Parathyroid adenoma (tissue), 2 donors: ENCODE measurements at regions not wholly inside any gene's neighbourhood (a gene's known extent, or its start where the extent isn't known, plus 50 kb on each side); places are given as distances from the start of the nearest gene placed in this dataset.

Experiments
- H2AFZ ChIP-seq: fragments of 300-600 bp; sonication (generic); one replicate; pipeline ENCODE4 v1.7.0; 2017; ENCODE audit warnings: antibody characterized with exemption, mild to moderate bottlenecking
- H3K27ac ChIP-seq: fragments of 300-600 bp; sonication (generic); one replicate; pipeline ENCODE4 v1.7.0; 2017
- H3K27me3 ChIP-seq: fragments of 300-600 bp; sonication (generic); one replicate; pipeline ENCODE4 v1.7.0; 2017; ENCODE audit warnings: low read length; ENCODE audit not compliant: control insufficient read depth, insufficient read depth
- H3K36me3 ChIP-seq: fragments of 300-600 bp; sonication (generic); one replicate; pipeline ENCODE4 v1.7.0; 2017; ENCODE audit warnings: low read length; ENCODE audit not compliant: control insufficient read depth, insufficient read depth
- H3K4me1 ChIP-seq: fragments of 300-600 bp; sonication (generic); one replicate; pipeline ENCODE4 v1.7.0; 2017; ENCODE audit warnings: control low read depth
- H3K4me2 ChIP-seq: fragments of 300-600 bp; sonication (generic); one replicate; pipeline ENCODE4 v1.7.0; 2017; ENCODE audit warnings: low read length
- H3K4me3 ChIP-seq: fragments of 300-600 bp; sonication (generic); one replicate; pipeline ENCODE4 v1.7.0; 2017; ENCODE audit warnings: low read depth, low read length
- H3K79me2 ChIP-seq: fragments of 300-600 bp; sonication (generic); one replicate; pipeline ENCODE4 v1.7.0; 2017; ENCODE audit warnings: control low read depth
- H3K9ac ChIP-seq: fragments of 300-600 bp; sonication (generic); one replicate; pipeline ENCODE4 v1.7.0; 2017; ENCODE audit warnings: mild to moderate bottlenecking
- H3K9me3 ChIP-seq: fragments of 300-600 bp; sonication (generic); one replicate; pipeline ENCODE4 v1.7.0; 2017; ENCODE audit warnings: low read length; ENCODE audit not compliant: control insufficient read depth
- CTCF ChIP-seq: fragments of 300-600 bp; sonication (generic); IDR thresholded peaks from one replicate; pipeline ENCODE4 v1.7.0; 2017; ENCODE audit warnings: antibody characterized with exemption, mild to moderate bottlenecking
- donor health status: primary hyperparathyroidism.

GRCh38 chr14:94929354-94929753 is 159.4 kb upstream of the GSC start:
- Histone ChIP-seq H3K4me3 (no peak overlapping the region), H3K36me3 (no peaks in the 10 kb centered on the region), H3K27me3 (no peaks in the 10 kb centered on the region), H3K79me2 (no peaks in the 10 kb centered on the region), H3K4me2 (no peak overlapping the region), H3K4me1 (no peaks in the 10 kb centered on the region), H2AFZ (no peak overlapping the region), H3K9ac (no peak overlapping the region), H3K27ac (no peak overlapping the region), H3K9me3 (no peaks in the 10 kb centered on the region)
- TF ChIP-seq CTCF = no peak

- Histone ChIP-seq H3K9me3 (no peaks in the 10 kb centered on the region), H2AFZ (no peak overlapping the region), H3K79me2 (no peaks in the 10 kb centered on the region), H3K9ac (no peak overlapping the region), H3K4me2 (no peak overlapping the region), H3K27ac (no peak overlapping the region), H3K4me1 (no peaks in the 10 kb centered on the region), H3K4me3 (no peak overlapping the region), H3K27me3 (no peaks in the 10 kb centered on the region), H3K36me3 (no peaks in the 10 kb centered on the region)
- TF ChIP-seq CTCF = no peak
These were observed 156.3 kb upstream of the GSC start for GRCh38 chr14:94926176-94926575.

- no peaks in the 10 kb centered on the region for H3K4me1 ChIP-seq
- no peak overlapping the region for H3K27ac ChIP-seq
- H3K9me3 ChIP-seq = no peaks in the 10 kb centered on the region
- H3K4me3 ChIP-seq = no peak overlapping the region
- H3K79me2 ChIP-seq = no peaks in the 10 kb centered on the region
- no peak for TF ChIP-seq CTCF
- no peak overlapping the region for H3K4me2 ChIP-seq
- no peaks in the 10 kb centered on the region for H3K36me3 ChIP-seq
- H3K27me3 ChIP-seq = no peaks in the 10 kb centered on the region
- no peak overlapping the region for H3K9ac ChIP-seq
- H2AFZ ChIP-seq = no peak overlapping the region
These were observed 155.7 kb upstream of the GSC start for GRCh38 chr14:94925416-94926173.

- no peak overlapping the region for H3K27ac ChIP-seq
- H2AFZ ChIP-seq = no peak overlapping the region
- H3K4me3 ChIP-seq = no peak overlapping the region
- no peaks in the 10 kb centered on the region for H3K4me1 ChIP-seq
- no peaks in the 10 kb centered on the region for H3K9me3 ChIP-seq
- no peaks in the 10 kb centered on the region for H3K36me3 ChIP-seq
- H3K9ac ChIP-seq = no peak overlapping the region
- no peak for TF ChIP-seq CTCF
- H3K4me2 ChIP-seq = no peak overlapping the region
- H3K27me3 ChIP-seq = no peaks in the 10 kb centered on the region
- no peaks in the 10 kb centered on the region for H3K79me2 ChIP-seq
These were observed 154.3 kb upstream of the GSC start for GRCh38 chr14:94924189-94924588.

- no peaks in the 10 kb centered on the region for H3K4me1 ChIP-seq
- H3K4me2 ChIP-seq = no peak overlapping the region
- H3K9me3 ChIP-seq = no peaks in the 10 kb centered on the region
- H3K79me2 ChIP-seq = no peaks in the 10 kb centered on the region
- no peak overlapping the region for H3K4me3 ChIP-seq
- no peaks in the 10 kb centered on the region for H3K36me3 ChIP-seq
- H3K9ac ChIP-seq = no peak overlapping the region
- no peaks in the 10 kb centered on the region for H3K27me3 ChIP-seq
- H2AFZ ChIP-seq = no peak overlapping the region
- no peak for TF ChIP-seq CTCF
- no peak overlapping the region for H3K27ac ChIP-seq
These were observed 153.9 kb upstream of the GSC start for GRCh38 chr14:94923786-94924185.
